SK-N-SH (cell line): ENCODE measurements at regions not wholly inside any gene's neighbourhood (a gene's known extent, or its start where the extent isn't known, plus 50 kb on each side); places are given as distances from the start of the nearest gene placed in this dataset.

Experiments used
- CTCF ChIA-PET: fragments of 300-600, 350-600 bp; formaldehyde crosslinking; extraction: SDS; loops from one replicate; lab custom pipeline; 2021; lab: Yijun Ruan, JAX
- POLR2A ChIA-PET: fragments of 350-600 bp; sonication (Branson Sonifier 250); formaldehyde crosslinking; extraction: SDS; loops from one replicate; lab custom pipeline; 2020; ENCODE audit warnings: antibody characterized with exemption, inconsistent platforms; lab: Yijun Ruan, JAX
- DNase-seq: peaks from one replicate; pipeline ENCODE4 v3.0.0; 2012
- H2AFZ ChIP-seq: fragments of 200-600 bp; sonication (generic); 2 replicates; pipeline ENCODE4 v1.8.1; 2016; ENCODE audit warnings: antibody characterized with exemption, mild to moderate bottlenecking, low read depth
- H3F3A ChIP-seq: fragments of 200-600 bp; sonication (generic); replicated peaks from 2 replicates; pipeline ENCODE3; 2016; ENCODE audit warnings: antibody characterized with exemption, mild to moderate bottlenecking; ENCODE audit not compliant: insufficient read depth
- H3K27ac ChIP-seq, 2 experiments: fragments of 200-500 bp in 1 of 2; fragments of 200-600 bp in 1 of 2; sonication (Bioruptor generic) in 1 of 2; sonication (generic), shearing (Covaris generic) in 1 of 2; 2 replicates each; pipeline versions ENCODE4 v1.5.1 to v1.6.1; 2014 to 2016; ENCODE audit warnings: low read depth in 2 of 2, inconsistent platforms in 1 of 2, low read length in 1 of 2, mild to moderate bottlenecking in 1 of 2, mixed read lengths in 1 of 2
- H3K27me3 ChIP-seq: fragments of 200-600 bp; sonication (generic), shearing (Covaris generic); 2 replicates; pipeline ENCODE4 v1.6.1; 2016; ENCODE audit warnings: mixed run types; ENCODE audit not compliant: insufficient read depth
- H3K36me3 ChIP-seq, 2 experiments: fragments of 200-500 bp in 1 of 2; fragments of 200-600 bp in 1 of 2; sonication (Bioruptor generic) in 1 of 2; sonication (generic) in 1 of 2; replicated peaks in 1 of 2; 2 replicates each; pipeline versions ENCODE3 to v1.5.1; 2014 to 2016; ENCODE audit warnings: low read length in 1 of 2, mild to moderate bottlenecking in 1 of 2; ENCODE audit not compliant: insufficient read depth in 2 of 2, control insufficient read depth in 1 of 2
- H3K4me1 ChIP-seq, 2 experiments: fragments of 200-500 bp in 1 of 2; fragments of 200-600 bp in 1 of 2; sonication (Bioruptor generic) in 1 of 2; sonication (generic), shearing (Covaris generic) in 1 of 2; 2 replicates each; pipeline versions ENCODE4 v1.5.1 to v1.6.1; 2014 to 2016; ENCODE audit warnings: low read depth in 1 of 2, low read length in 1 of 2, mixed run types in 1 of 2; ENCODE audit not compliant: insufficient read depth in 2 of 2, control insufficient read depth in 1 of 2
- H3K4me2 ChIP-seq: fragments of 200-600 bp; sonication (generic), shearing (Covaris generic); 2 replicates; pipeline ENCODE4 v1.6.1; 2017; ENCODE audit warnings: mixed run types
- H3K4me3 ChIP-seq, 2 experiments: fragments of 200-500 bp in 1 of 2; fragments of 200-600 bp in 1 of 2; sonication (Bioruptor generic) in 1 of 2; sonication (generic), shearing (Covaris generic) in 1 of 2; 2 replicates each; pipeline versions ENCODE4 v1.5.1 to v1.8.1; 2014 to 2016; ENCODE audit warnings: low read depth in 2 of 2, inconsistent platforms in 1 of 2, low read length in 1 of 2, mild to moderate bottlenecking in 1 of 2, mixed read lengths in 1 of 2, moderate library complexity in 1 of 2
- H3K79me2 ChIP-seq: fragments of 200-600 bp; sonication (generic); 2 replicates; pipeline ENCODE4 v1.8.1; 2017; ENCODE audit warnings: mild to moderate bottlenecking; ENCODE audit not compliant: insufficient read depth
- H3K9ac ChIP-seq: fragments of 200-600 bp; sonication (generic); 2 replicates; pipeline ENCODE4 v1.6.1; 2017; ENCODE audit warnings: mixed run types
- H3K9me2 ChIP-seq: fragments of 200-600 bp; sonication (generic); 2 replicates; pipeline ENCODE4 v1.6.1; 2017; ENCODE audit warnings: mixed run types
- H3K9me3 ChIP-seq: fragments of 200-600 bp; sonication (generic); 2 replicates; pipeline ENCODE4 v1.6.1; 2017; ENCODE audit warnings: mixed run types, mild to moderate bottlenecking, moderate library complexity
- H4K20me1 ChIP-seq: fragments of 200-600 bp; sonication (generic); 2 replicates; pipeline ENCODE4 v1.6.1; 2017; ENCODE audit warnings: mild to moderate bottlenecking, mixed run types; ENCODE audit not compliant: insufficient read depth
- CHD2 ChIP-seq: fragments of 150-350 bp; IDR thresholded peaks from 2 replicates; pipeline ENCODE4 v1.6.1; 2018; ENCODE audit warnings: low read length; ENCODE audit not compliant: partially characterized antibody
- ELF1 ChIP-seq: IDR thresholded peaks from 2 replicates; pipeline ENCODE4 v1.4.0; 2012
- EP300 ChIP-seq, 2 experiments: IDR thresholded peaks; 2 replicates each; pipeline versions ENCODE4 v1.4.0 to v1.6.1; 2012; ENCODE audit warnings: borderline replicate concordance in 1 of 2, low read depth in 1 of 2, low read length in 1 of 2
- EZH2phosphoT487 ChIP-seq: fragments of 200-600 bp; sonication (generic); IDR thresholded peaks from 2 replicates; pipeline ENCODE4 v1.6.1; 2017; ENCODE audit warnings: low read depth, mixed run types, mild to moderate bottlenecking, antibody characterized with exemption, moderate library complexity, borderline replicate concordance
- FOXM1 ChIP-seq: IDR thresholded peaks from 2 replicates; pipeline ENCODE4 v1.4.0; 2012; ENCODE audit warnings: low read depth, mild to moderate bottlenecking
- GABPA ChIP-seq: IDR thresholded peaks from 2 replicates; pipeline ENCODE4 v1.4.0; 2012; ENCODE audit warnings: low read depth, mild to moderate bottlenecking
- GATA2 ChIP-seq: sonication (generic); formaldehyde crosslinking; IDR thresholded peaks from 2 replicates; pipeline ENCODE4 v1.5.0; 2020; ENCODE audit warnings: mild to moderate bottlenecking, missing genetic modification reagents
- JUND ChIP-seq: IDR thresholded peaks from 2 replicates; pipeline ENCODE4 v1.4.0; 2012
- MEF2A ChIP-seq: IDR thresholded peaks from 2 replicates; pipeline ENCODE4 v1.4.0; 2012; ENCODE audit warnings: low read depth, borderline replicate concordance
- MXI1 ChIP-seq: IDR thresholded peaks from 2 replicates; pipeline ENCODE4 v1.6.1; 2012; ENCODE audit warnings: mild to moderate bottlenecking, low read depth, low read length, improper control_type of control experiment
- NRF1 ChIP-seq: IDR thresholded peaks from 2 replicates; pipeline ENCODE4 v1.6.1; 2012; ENCODE audit warnings: low read depth, mild to moderate bottlenecking, low read length
- POLR2AphosphoS5 ChIP-seq: IDR thresholded peaks from 2 replicates; pipeline ENCODE4 v1.6.1; 2012; ENCODE audit warnings: low read depth, low read length
- RCOR1 ChIP-seq: fragments of 150-350 bp; IDR thresholded peaks from 2 replicates; pipeline ENCODE4 v1.6.1; 2017; ENCODE audit warnings: antibody characterized with exemption, low read length
- RFX5 ChIP-seq: IDR thresholded peaks from 2 replicates; pipeline ENCODE4 v1.6.1; 2012; ENCODE audit warnings: mild to moderate bottlenecking, improper control_type of control experiment, low read length
- RXRA ChIP-seq: IDR thresholded peaks from 2 replicates; pipeline ENCODE4 v1.4.0; 2012; ENCODE audit warnings: low read depth, mild to moderate bottlenecking, borderline replicate concordance
- SIN3A ChIP-seq: IDR thresholded peaks from 2 replicates; pipeline ENCODE4 v1.6.1; 2012; ENCODE audit warnings: low read depth, mild to moderate bottlenecking, low read length, moderate library complexity, borderline replicate concordance
- SMC3 ChIP-seq: IDR thresholded peaks from 2 replicates; pipeline ENCODE4 v1.6.1; 2012; ENCODE audit warnings: low read depth, low read length, improper control_type of control experiment
- TAF1 ChIP-seq: IDR thresholded peaks from 2 replicates; pipeline ENCODE4 v1.6.1; 2012; ENCODE audit warnings: low read depth, mild to moderate bottlenecking, low read length, moderate library complexity, borderline replicate concordance
- TCF12 ChIP-seq: IDR thresholded peaks from 2 replicates; pipeline ENCODE4 v1.4.0; 2012
- TEAD4 ChIP-seq: IDR thresholded peaks from 2 replicates; pipeline ENCODE4 v1.4.0; 2012; ENCODE audit warnings: mild to moderate bottlenecking, borderline replicate concordance; ENCODE audit not compliant: insufficient read depth
- WGBS: methylation state at CpG from one replicate; pipeline ENCODE4 v1.1.6; 2017; ENCODE audit warnings: low lambda C conversion rate; 5-methylcytosine and 5-hydroxymethylcytosine counted together
- TF ChIP-seq, protein P1 (sequence below): IDR thresholded peaks from 2 replicates; pipeline ENCODE4; 2012
- TF ChIP-seq, protein P2 (sequence below): IDR thresholded peaks from 2 replicates; pipeline ENCODE4 v1.6.1; 2012; ENCODE audit warnings: mild to moderate bottlenecking, low read depth, low read length, moderate library complexity
- TF ChIP-seq, protein P3 (sequence below): fragments of 150-350 bp; IDR thresholded peaks from 2 replicates; pipeline ENCODE4 v1.6.1; 2016; ENCODE audit warnings: mild to moderate bottlenecking, low read depth, low read length
- TF ChIP-seq, protein P4 (sequence below): fragments of 150-350 bp; IDR thresholded peaks from 2 replicates; pipeline ENCODE4 v1.6.1; 2017; ENCODE audit warnings: antibody characterized with exemption, low read length, low read depth, borderline replicate concordance
- TF ChIP-seq, protein P5 (sequence below): fragments of 200-600 bp; sonication (generic); IDR thresholded peaks from 2 replicates; pipeline ENCODE4 v1.6.1; 2017; ENCODE audit warnings: antibody characterized with exemption, mild to moderate bottlenecking, moderate library complexity

DNA sequence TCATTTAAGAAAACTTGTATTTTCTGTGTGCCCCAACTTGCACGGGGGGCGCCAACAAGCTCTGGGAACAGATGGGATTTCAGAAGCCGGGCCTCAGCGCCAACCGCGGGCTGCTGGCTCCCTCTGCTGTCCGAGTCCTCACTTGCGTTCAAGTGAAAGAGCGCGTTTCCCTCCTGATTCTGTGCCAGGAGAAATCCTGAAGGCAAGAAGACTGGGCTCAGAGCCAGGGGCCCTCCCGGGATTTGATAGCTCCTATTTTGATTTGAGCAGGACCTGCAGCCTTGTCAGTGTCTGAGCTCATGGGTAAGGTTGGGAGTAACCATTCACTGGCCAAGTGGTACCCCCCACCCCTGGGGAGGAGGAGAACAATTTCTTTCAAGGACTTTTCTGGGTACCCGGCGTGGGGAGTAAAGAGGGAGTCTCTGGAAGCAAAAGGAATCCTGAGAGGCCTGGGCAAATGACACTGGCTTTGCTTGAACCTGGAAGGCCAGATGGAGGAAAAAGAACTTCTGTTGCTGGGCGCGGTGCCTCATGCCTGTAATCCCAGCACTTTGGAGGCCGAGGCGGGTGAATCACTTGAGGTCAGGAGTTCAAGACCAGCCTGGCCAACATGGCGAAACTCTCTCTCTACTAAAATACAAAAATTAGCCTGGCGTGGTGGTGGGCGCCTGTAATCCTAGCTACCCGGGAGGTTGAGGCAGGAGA lies 179.0 kb upstream of the RGS6 start:
- Histone ChIP-seq H2AFZ (peak overlapping the region; percentile 71), H3K4me1 (peaks cover 5 to 6% of the 10 kb centered on the region in 2 experiments; a peak in 2 of 4 replicates), H3K9me3 (no peaks in the 10 kb centered on the region), H3K36me3 (no peaks in the 10 kb centered on the region), H3F3A (peaks cover 5% of the 10 kb centered on the region), H3K9ac (no peak overlapping the region; the same call in 1 of the 2 replicates), H4K20me1 (no peaks in the 10 kb centered on the region), H3K4me2 (peak overlapping the region; percentile 71), H3K79me2 (no peaks in the 10 kb centered on the region), H3K27ac (no peak overlapping the region), H3K27me3 (no peaks in the 10 kb centered on the region), H3K9me2 (no peaks in the 10 kb centered on the region), H3K4me3 (peak overlapping the region; percentile 14 to 28; a peak in 2 of 4 replicates)
- DNase-seq, result peak; percentile 84
- ChIA-PET CTCF (interaction anchor here (0.6 to 10.8 kb wide), 96 partner anchors 8 to 799 kb away, joined by 3 to 198 read pairs (median 4); partner anchors contain the start of gene SIPA1L1), POLR2A (interaction anchor here (1.7 kb wide), 1 partner anchor 432 kb away, joined by 5 read pairs; the partner anchor contains the start of gene SIPA1L1)
- WGBS, result 47% methylated on average over 20 of the region's 21 CpGs
- TF ChIP-seq GABPA, result no peak
- peak; percentile 48 for TF ChIP-seq CHD2
- TF ChIP-seq EZH2phosphoT487, result no peak
- TF ChIP-seq, protein P1, sequence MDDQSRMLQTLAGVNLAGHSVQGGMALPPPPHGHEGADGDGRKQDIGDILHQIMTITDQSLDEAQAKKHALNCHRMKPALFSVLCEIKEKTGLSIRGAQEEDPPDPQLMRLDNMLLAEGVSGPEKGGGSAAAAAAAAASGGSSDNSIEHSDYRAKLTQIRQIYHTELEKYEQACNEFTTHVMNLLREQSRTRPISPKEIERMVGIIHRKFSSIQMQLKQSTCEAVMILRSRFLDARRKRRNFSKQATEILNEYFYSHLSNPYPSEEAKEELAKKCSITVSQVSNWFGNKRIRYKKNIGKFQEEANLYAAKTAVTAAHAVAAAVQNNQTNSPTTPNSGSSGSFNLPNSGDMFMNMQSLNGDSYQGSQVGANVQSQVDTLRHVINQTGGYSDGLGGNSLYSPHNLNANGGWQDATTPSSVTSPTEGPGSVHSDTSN, result no peak; the same call in 1 of the 2 replicates
- TF ChIP-seq SMC3, result peak; percentile 99
- TF ChIP-seq, protein P2, sequence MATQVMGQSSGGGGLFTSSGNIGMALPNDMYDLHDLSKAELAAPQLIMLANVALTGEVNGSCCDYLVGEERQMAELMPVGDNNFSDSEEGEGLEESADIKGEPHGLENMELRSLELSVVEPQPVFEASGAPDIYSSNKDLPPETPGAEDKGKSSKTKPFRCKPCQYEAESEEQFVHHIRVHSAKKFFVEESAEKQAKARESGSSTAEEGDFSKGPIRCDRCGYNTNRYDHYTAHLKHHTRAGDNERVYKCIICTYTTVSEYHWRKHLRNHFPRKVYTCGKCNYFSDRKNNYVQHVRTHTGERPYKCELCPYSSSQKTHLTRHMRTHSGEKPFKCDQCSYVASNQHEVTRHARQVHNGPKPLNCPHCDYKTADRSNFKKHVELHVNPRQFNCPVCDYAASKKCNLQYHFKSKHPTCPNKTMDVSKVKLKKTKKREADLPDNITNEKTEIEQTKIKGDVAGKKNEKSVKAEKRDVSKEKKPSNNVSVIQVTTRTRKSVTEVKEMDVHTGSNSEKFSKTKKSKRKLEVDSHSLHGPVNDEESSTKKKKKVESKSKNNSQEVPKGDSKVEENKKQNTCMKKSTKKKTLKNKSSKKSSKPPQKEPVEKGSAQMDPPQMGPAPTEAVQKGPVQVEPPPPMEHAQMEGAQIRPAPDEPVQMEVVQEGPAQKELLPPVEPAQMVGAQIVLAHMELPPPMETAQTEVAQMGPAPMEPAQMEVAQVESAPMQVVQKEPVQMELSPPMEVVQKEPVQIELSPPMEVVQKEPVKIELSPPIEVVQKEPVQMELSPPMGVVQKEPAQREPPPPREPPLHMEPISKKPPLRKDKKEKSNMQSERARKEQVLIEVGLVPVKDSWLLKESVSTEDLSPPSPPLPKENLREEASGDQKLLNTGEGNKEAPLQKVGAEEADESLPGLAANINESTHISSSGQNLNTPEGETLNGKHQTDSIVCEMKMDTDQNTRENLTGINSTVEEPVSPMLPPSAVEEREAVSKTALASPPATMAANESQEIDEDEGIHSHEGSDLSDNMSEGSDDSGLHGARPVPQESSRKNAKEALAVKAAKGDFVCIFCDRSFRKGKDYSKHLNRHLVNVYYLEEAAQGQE, result no peak
- TF ChIP-seq MXI1, result peak; percentile 36; the same call in 1 of the 2 replicates
- no peak for TF ChIP-seq TEAD4
- peak; percentile 29; the same call in 1 of the 2 replicates for TF ChIP-seq NRF1
- TF ChIP-seq, protein P3, sequence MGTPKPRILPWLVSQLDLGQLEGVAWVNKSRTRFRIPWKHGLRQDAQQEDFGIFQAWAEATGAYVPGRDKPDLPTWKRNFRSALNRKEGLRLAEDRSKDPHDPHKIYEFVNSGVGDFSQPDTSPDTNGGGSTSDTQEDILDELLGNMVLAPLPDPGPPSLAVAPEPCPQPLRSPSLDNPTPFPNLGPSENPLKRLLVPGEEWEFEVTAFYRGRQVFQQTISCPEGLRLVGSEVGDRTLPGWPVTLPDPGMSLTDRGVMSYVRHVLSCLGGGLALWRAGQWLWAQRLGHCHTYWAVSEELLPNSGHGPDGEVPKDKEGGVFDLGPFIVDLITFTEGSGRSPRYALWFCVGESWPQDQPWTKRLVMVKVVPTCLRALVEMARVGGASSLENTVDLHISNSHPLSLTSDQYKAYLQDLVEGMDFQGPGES, result no peak
- TF ChIP-seq ELF1, result no peak
- TF ChIP-seq, protein P4, sequence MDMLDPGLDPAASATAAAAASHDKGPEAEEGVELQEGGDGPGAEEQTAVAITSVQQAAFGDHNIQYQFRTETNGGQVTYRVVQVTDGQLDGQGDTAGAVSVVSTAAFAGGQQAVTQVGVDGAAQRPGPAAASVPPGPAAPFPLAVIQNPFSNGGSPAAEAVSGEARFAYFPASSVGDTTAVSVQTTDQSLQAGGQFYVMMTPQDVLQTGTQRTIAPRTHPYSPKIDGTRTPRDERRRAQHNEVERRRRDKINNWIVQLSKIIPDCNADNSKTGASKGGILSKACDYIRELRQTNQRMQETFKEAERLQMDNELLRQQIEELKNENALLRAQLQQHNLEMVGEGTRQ, result no peak
- no peak for TF ChIP-seq GATA2 (CRISPR knock-in tag)
- TF ChIP-seq RXRA, result 0 out of 2 replicates have a peak, but pooled peaks have one; percentile 7
- TF ChIP-seq RCOR1, result peak; percentile 5; the same call in 1 of the 2 replicates
- peak in 1 of 2 experiments; percentile 7; a peak in 1 of 4 replicates for TF ChIP-seq EP300 (IDR thresholded peaks at IDR 0.05; ENCODE audit: borderline replicate concordance in 1 of 2, low read depth in 1 of 2, low read length in 1 of 2)
- TF ChIP-seq RFX5, result no peak
- TF ChIP-seq FOXM1, result peak; percentile 65; the same call in 1 of the 2 replicates
- TF ChIP-seq, protein P5, sequence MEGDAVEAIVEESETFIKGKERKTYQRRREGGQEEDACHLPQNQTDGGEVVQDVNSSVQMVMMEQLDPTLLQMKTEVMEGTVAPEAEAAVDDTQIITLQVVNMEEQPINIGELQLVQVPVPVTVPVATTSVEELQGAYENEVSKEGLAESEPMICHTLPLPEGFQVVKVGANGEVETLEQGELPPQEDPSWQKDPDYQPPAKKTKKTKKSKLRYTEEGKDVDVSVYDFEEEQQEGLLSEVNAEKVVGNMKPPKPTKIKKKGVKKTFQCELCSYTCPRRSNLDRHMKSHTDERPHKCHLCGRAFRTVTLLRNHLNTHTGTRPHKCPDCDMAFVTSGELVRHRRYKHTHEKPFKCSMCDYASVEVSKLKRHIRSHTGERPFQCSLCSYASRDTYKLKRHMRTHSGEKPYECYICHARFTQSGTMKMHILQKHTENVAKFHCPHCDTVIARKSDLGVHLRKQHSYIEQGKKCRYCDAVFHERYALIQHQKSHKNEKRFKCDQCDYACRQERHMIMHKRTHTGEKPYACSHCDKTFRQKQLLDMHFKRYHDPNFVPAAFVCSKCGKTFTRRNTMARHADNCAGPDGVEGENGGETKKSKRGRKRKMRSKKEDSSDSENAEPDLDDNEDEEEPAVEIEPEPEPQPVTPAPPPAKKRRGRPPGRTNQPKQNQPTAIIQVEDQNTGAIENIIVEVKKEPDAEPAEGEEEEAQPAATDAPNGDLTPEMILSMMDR, result peak; percentile 97
- TF ChIP-seq JUND, result no peak
- no peak for TF ChIP-seq SIN3A
- no peak for TF ChIP-seq TAF1
- peak; percentile 44; the same call in 1 of the 2 replicates for TF ChIP-seq TCF12
- TF ChIP-seq POLR2AphosphoS5, result no peak
- no peak for TF ChIP-seq MEF2A
